Gastroesophageal sphincter (tissue), 3 donors: ENCODE measurements at regions not wholly inside any gene's neighbourhood (a gene's known extent, or its start where the extent isn't known, plus 50 kb on each side); places are given as distances from the start of the nearest gene placed in this dataset.

ENCODE experiments used
- CTCF ChIP-seq, 4 experiments: fragments of 200-600 bp in 2 of 4; fragments of 450-650 bp in 2 of 4; sonication (generic) in 1 of 4; IDR thresholded peaks; one replicate each; pipeline ENCODE4 v1.5.1; 2017 to 2019; ENCODE audit warnings: antibody characterized with exemption in 4 of 4, mild to moderate bottlenecking in 2 of 4, moderate library complexity in 2 of 4
- EP300 ChIP-seq: sonication (generic); formaldehyde crosslinking; IDR thresholded peaks from one replicate; pipeline ENCODE4 v1.6.1; 2017; ENCODE audit warnings: antibody characterized with exemption, mild to moderate bottlenecking

- TF ChIP-seq CTCF (IDR thresholded peaks at IDR 0.05), result no peak
- no peak for TF ChIP-seq EP300
Observed at GRCh38 chr20:48024539-48024938, 239.3 kb upstream of the SULF2 start.
